GM12872 (cell line): ENCODE measurements at regions not wholly inside any gene's neighbourhood (a gene's known extent, or its start where the extent isn't known, plus 50 kb on each side); places are given as distances from the start of the nearest gene placed in this dataset.

Experiments
- TF ChIP-seq, protein P1 (sequence below): IDR thresholded peaks from 3 replicates; pipeline ENCODE4 v1.5.1; 2011; ENCODE audit warnings: low read depth, mild to moderate bottlenecking, low read length, moderate library complexity; ENCODE audit not compliant: insufficient read depth

DNA sequence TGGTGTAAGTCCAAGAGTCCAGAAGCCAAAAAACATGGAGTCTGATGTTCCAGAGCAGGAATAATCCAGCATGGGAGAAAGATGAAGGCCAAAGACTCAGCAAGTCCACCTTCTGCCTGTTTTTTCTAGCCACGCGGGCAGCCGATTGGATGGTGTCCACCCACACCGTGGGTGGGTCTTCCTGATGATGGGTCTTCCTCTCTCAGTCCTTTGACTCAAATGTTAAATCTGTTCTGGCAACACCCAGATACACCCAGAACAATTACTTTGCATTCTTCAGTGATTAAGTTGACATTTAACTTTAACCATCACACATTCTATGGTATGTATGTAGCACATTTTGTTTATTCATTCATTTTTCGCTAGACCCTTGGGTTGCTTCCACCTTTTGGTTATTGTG is 944.4 kb downstream of the PLA2G4A start:
- TF ChIP-seq, protein P1, sequence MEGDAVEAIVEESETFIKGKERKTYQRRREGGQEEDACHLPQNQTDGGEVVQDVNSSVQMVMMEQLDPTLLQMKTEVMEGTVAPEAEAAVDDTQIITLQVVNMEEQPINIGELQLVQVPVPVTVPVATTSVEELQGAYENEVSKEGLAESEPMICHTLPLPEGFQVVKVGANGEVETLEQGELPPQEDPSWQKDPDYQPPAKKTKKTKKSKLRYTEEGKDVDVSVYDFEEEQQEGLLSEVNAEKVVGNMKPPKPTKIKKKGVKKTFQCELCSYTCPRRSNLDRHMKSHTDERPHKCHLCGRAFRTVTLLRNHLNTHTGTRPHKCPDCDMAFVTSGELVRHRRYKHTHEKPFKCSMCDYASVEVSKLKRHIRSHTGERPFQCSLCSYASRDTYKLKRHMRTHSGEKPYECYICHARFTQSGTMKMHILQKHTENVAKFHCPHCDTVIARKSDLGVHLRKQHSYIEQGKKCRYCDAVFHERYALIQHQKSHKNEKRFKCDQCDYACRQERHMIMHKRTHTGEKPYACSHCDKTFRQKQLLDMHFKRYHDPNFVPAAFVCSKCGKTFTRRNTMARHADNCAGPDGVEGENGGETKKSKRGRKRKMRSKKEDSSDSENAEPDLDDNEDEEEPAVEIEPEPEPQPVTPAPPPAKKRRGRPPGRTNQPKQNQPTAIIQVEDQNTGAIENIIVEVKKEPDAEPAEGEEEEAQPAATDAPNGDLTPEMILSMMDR: no peak

DNA sequence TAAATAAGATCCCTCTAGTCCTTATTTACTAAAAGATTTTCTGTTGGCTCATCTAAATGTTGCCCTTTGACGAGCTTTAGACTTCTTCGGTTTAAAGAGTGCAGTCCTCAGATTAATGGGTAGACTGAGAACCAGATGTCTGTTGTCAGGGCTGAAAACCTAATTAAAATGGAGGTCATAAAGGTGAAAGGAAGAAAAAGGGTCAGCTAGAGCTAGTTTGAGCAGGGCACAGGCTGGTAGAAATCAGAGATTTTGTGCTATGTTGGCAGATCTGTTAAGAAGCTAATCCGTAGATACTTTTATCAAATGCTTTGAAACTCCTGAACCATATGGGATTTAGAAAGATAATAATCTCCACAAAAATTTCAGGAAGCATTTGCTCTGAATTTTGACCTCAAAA is 959.0 kb downstream of the PLA2G4A start:
- TF ChIP-seq, protein P1: no peak

DNA sequence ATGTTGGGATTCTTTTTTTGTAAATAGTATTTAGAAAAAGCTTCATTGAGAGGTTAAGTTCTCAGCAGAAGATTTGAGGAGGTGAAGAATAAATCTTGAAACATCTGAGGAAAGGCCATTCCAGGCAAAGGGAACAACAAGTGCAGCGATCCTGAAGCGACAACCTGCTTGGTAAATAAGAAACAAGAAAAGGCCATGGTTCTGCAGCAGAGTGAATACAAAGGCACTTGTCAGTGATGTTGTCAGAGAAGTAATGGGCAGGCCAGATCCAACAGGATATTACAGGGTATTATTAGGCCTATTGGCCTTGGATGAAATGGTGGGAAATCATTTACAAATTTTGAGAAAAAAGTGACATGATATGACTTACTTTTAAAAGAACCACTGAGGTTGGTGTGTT is 960.0 kb downstream of the PLA2G4A start:
- TF ChIP-seq, protein P1: no peak

DNA sequence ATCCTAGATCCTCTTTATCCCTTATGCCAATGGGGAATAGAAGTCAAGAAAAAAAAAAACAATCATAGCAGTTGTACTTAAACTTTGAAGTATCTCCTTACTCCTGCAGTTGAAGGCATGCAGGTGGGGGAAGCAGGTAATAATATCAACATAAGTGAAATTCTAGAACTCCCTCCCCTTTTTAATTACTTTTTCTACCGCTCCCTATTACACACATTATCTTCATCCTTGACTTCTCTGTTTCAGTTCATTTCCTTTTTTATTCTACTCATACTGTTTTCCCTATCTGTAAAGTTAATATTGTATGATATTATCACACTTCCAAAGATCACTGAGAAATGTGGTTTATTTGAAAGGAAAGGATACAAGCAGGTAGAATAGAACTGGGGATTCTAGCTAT is 962.0 kb downstream of the PLA2G4A start:
- TF ChIP-seq, protein P1: no peak

DNA sequence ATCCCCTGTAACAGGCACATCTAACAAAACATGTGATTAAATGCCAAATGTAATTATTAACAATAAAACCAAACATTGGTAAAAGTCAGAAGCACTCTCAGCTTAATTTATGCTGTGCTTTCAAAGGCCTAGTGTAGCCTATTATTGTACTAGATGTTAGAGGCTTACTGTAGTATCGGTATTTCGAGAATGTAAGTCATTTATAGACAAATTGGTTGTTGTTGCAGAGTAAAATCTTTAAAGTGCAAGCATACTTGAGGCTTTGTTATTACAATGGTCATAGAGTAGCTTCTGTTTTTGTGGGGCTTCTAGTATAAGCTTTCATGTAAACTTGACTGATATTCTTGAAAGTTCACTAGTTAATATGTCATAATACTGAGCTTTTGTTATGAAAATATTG is 965.8 kb downstream of the PLA2G4A start:
- TF ChIP-seq, protein P1: no peak

DNA sequence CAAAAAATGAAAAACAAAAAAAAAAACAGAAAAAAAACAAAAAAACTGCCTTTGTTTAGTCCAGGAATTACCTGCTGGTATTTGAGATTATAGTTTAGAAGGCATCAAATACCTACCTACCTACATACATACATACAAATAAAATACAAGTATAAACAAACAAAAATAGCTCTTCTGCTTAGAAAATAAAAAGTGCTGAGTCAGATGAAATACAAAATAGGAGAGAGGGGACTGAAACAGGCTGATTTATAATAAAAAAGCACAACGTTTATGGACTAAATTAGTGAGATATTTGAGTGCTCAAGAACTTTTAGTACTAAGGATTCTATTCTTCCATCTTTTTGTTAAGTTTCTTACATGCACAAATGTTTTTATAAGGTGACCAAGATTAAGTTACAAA is 980.8 kb downstream of the PLA2G4A start:
- TF ChIP-seq, protein P1: no peak

DNA sequence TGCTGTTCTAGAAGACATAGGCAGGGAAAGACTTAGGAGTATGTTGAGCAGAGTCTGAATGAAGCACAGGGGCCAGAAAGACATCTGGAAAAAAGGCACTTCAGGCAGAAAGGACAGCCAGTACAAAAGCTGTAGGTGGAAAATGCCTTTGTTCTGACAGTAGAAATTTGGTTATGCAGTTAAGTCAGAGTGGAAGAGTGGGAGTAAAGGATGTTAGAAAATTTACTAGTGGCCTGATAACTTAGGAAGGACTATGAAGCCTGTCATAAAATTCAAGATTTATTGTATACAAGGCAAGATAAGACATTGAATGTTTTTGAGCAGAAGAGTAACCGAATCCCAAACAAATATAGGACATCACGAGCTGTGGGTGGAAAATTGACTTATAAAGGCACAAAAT is 987.9 kb downstream of the PLA2G4A start:
- TF ChIP-seq, protein P1: no peak

DNA sequence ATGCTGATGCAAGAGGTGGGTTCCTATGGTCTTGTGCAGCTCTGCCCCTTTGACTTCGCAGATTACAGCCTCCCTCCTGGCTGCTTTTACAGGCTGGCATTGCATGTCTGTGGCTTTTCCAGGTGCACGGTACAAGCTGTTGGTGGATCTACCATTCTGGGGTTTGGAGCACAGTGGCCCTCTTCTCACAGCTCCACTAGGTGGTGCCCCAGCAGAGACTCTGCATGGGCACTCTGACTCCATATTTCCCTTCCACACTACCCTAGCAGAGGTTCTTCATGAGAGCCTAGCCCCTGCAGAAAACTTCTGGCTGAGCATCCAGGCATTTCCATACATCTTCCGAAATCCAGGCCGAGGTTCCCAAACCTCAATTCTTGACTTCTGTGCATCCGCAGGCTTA is 989.0 kb downstream of the PLA2G4A start:
- TF ChIP-seq, protein P1: peak; percentile 51
